GM12865 (cell line): ENCODE measurements at regions not wholly inside any gene's neighbourhood (a gene's known extent, or its start where the extent isn't known, plus 50 kb on each side); places are given as distances from the start of the nearest gene placed in this dataset.

ENCODE experiments used
- DNase-seq: peaks from one replicate; pipeline ENCODE4 v3.0.0; 2010; ENCODE audit warnings: low read depth
- H3K4me3 ChIP-seq: 2 replicates; pipeline ENCODE4 v1.5.1; 2011; ENCODE audit warnings: mild to moderate bottlenecking, low read depth, low read length, control low read depth
- CTCF ChIP-seq: IDR thresholded peaks from 2 replicates; pipeline ENCODE4 v1.5.1; 2011; ENCODE audit warnings: low read length, control low read depth, low read depth, inconsistent platforms; ENCODE audit not compliant: insufficient read depth; ENCODE audit errors: missing control alignments

- no peak for TF ChIP-seq CTCF
- H3K4me3 ChIP-seq = no peak overlapping the region
- DNase-seq = no peak
Observed at GRCh38 chr5:18544421-18544820, 910.2 kb downstream of the TAF11L14 start.

- TF ChIP-seq CTCF = no peak
- no peak for DNase-seq
- H3K4me3 ChIP-seq = no peak overlapping the region
Observed at GRCh38 chr5:18546591-18546990, 912.3 kb downstream of the TAF11L14 start.

- TF ChIP-seq CTCF = no peak
- no peak overlapping the region for H3K4me3 ChIP-seq
- DNase-seq = no peak
Observed at GRCh38 chr5:18551716-18552115, 917.5 kb downstream of the TAF11L14 start.

- H3K4me3 ChIP-seq = no peak overlapping the region
- TF ChIP-seq CTCF = no peak
- no peak for DNase-seq
Observed at GRCh38 chr5:18553269-18553668, 919.0 kb downstream of the TAF11L14 start.

- no peak overlapping the region for H3K4me3 ChIP-seq
Observed at GRCh38 chr5:18560602-18561001, 926.3 kb downstream of the TAF11L14 start.

GRCh38 chr5:18563853-18564252 lies 929.6 kb downstream of the TAF11L14 start:
- no peak for DNase-seq
- TF ChIP-seq CTCF = no peak
- no peak overlapping the region for H3K4me3 ChIP-seq

More at GRCh38 chr5:18560602-18561001, 926.3 kb downstream of the TAF11L14 start:
- DNase-seq = no peak
- TF ChIP-seq CTCF = no peak

- DNase-seq = no peak
- H3K4me3 ChIP-seq = no peak overlapping the region
- no peak for TF ChIP-seq CTCF
Observed at GRCh38 chr5:18566671-18567070, 932.4 kb downstream of the TAF11L14 start.
